ENCODE measurements at regions not wholly inside any gene's neighbourhood (a gene's known extent, or its start where the extent isn't known, plus 50 kb on each side); places are given as distances from the start of the nearest gene placed in this dataset.

DNA sequence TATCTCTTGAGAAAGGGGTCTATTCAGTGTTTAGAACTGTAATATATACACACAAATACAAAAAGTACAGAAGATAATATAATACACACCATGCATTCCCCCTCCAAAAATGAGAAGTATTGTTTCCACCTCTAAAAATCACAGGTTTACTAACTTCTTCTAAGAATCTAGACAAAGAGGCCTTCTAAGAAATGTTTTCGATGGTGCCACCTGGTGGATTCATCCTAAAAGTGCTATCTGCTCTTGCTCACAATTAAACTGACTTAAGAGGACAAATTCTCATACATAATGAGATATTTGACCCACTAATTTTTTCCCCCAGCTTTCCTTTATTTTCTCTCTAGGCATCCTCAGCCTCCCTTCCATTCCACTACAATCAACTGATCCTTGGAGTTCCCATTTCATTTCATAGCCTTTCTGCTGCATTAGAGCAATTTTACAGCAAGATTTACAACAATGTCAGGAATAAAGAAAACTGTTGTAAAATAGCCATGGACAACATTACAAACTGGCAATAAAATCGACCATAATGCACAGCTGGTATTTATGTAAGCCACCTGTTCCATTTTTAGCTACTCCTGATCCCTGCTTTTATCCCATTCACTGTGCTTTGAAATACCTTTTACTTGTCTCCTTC is 124.6 kb downstream of the ARRDC4 start:
- no peaks in the 10 kb centered on the region for H4K20me1 ChIP-seq (replicated peaks; ENCODE audit: control insufficient read depth, insufficient read depth, low read length)
- peak; percentile 75 for FAIRE-seq
- no peaks in the 10 kb centered on the region for H3K79me2 ChIP-seq (ENCODE audit: control insufficient read depth, insufficient read depth, low read length)
- ChIA-PET POLR2A (no interaction called here), CTCF (ENCODE audit: low intra/inter-chr PET ratio) (interaction anchor here (0.6 to 3.3 kb wide), 4 partner anchors 176 to 908 kb away, joined by 3 to 17 read pairs (median 9); no protein-coding TSS in a partner anchor)
- no TSS peak for BruUV-seq (replicated peaks)
- no peak overlapping the region for H3K27ac ChIP-seq (ENCODE audit: extremely low read depth, low read depth, low read length)
- no peak overlapping the region for H3K4me2 ChIP-seq (ENCODE audit: insufficient read depth, low read length)
- no peak overlapping the region for H3K9ac ChIP-seq (ENCODE audit: insufficient read depth in 1 of 2, low read depth in 2 of 2, low read length in 2 of 2)
- H3K36me3 ChIP-seq (ENCODE audit: control insufficient read depth, insufficient read depth, low read length): no peaks in the 10 kb centered on the region
- 0 out of 3 replicates have a peak, but pooled peaks have one; percentile 48 for ATAC-seq
- no peak overlapping the region for H2AFZ ChIP-seq (ENCODE audit: low read depth, low read length)
- 0% methylated on average over 2 of the region's 2 CpGs for WGBS (ENCODE audit: insufficient coverage, low coverage, missing lambda C conversion rate)
- H3K4me3 ChIP-seq: no peak overlapping the region
- no peaks in the 10 kb centered on the region for H3K9me1 ChIP-seq (ENCODE audit: control insufficient read depth, insufficient read depth, low read length)
- intact Hi-C loops (cut with micrococcal nuclease): loop anchor here (1.0 to 10.0 kb wide), 2 partner anchors 90 to 176 kb away; no protein-coding TSS in a partner anchor
- H3K27me3 ChIP-seq (ENCODE audit: control insufficient read depth in 2 of 2, insufficient read depth in 2 of 2, low read length in 2 of 2): no peaks in the 10 kb centered on the region
- peaks cover 2% of the 10 kb centered on the region; the same call in 1 of the 2 replicates for H3K9me3 ChIP-seq (replicated peaks; ENCODE audit: control insufficient read depth, insufficient read depth, low read depth, low read length)
- peak in 2 of 4 experiments; percentile 40 to 72 for DNase-seq (ENCODE audit: extremely low read depth in 1 of 4, low spot score in 3 of 4)
- no peaks in the 10 kb centered on the region; a peak in 1 of 5 replicates for H3K4me1 ChIP-seq (replicated peaks in 1 of 2; ENCODE audit: control insufficient read depth in 2 of 2, insufficient read depth in 2 of 2, low read length in 2 of 2)
- in situ Hi-C loops (cut with MboI): loop anchor here (10.0 kb wide), 1 partner anchor 180 kb away; no protein-coding TSS in a partner anchor
- TF ChIP-seq SRSF9 (IDR thresholded peaks at IDR 0.05; ENCODE audit: borderline replicate concordance, low read depth, low read length): no peak
- no peak for TF ChIP-seq KDM5B (IDR thresholded peaks at IDR 0.05; ENCODE audit: insufficient replicate concordance, low read depth, low read length)
- peak; percentile 74 to 86 for TF ChIP-seq RAD21 (CRISPR knock-in tag; conservative IDR thresholded peaks at IDR 0.05 in 1 of 2, IDR thresholded peaks at IDR 0.05 in 1 of 2)
- no peak for TF ChIP-seq ZNF165 (CRISPR knock-in tag; IDR thresholded peaks at IDR 0.05; ENCODE audit: borderline replicate concordance)
- TF ChIP-seq, protein P1, sequence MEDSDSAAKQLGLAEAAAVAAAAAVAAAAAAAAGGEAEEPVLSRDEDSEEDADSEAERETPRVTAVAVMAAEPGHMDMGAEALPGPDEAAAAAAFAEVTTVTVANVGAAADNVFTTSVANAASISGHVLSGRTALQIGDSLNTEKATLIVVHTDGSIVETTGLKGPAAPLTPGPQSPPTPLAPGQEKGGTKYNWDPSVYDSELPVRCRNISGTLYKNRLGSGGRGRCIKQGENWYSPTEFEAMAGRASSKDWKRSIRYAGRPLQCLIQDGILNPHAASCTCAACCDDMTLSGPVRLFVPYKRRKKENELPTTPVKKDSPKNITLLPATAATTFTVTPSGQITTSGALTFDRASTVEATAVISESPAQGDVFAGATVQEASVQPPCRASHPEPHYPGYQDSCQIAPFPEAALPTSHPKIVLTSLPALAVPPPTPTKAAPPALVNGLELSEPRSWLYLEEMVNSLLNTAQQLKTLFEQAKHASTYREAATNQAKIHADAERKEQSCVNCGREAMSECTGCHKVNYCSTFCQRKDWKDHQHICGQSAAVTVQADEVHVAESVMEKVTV (CRISPR knock-in tag; IDR thresholded peaks at IDR 0.05): peak; percentile 55
- TF ChIP-seq, protein P2, sequence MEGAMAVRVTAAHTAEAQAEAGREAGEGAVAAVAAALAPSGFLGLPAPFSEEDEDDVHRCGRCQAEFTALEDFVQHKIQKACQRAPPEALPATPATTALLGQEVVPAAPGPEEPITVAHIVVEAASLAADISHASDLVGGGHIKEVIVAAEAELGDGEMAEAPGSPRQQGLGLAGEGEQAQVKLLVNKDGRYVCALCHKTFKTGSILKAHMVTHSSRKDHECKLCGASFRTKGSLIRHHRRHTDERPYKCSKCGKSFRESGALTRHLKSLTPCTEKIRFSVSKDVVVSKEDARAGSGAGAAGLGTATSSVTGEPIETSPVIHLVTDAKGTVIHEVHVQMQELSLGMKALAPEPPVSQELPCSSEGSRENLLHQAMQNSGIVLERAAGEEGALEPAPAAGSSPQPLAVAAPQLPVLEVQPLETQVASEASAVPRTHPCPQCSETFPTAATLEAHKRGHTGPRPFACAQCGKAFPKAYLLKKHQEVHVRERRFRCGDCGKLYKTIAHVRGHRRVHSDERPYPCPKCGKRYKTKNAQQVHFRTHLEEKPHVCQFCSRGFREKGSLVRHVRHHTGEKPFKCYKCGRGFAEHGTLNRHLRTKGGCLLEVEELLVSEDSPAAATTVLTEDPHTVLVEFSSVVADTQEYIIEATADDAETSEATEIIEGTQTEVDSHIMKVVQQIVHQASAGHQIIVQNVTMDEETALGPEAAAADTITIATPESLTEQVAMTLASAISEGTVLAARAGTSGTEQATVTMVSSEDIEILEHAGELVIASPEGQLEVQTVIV (CRISPR knock-in tag; IDR thresholded peaks at IDR 0.05; ENCODE audit: borderline replicate concordance): no peak
- TF ChIP-seq, protein P3, sequence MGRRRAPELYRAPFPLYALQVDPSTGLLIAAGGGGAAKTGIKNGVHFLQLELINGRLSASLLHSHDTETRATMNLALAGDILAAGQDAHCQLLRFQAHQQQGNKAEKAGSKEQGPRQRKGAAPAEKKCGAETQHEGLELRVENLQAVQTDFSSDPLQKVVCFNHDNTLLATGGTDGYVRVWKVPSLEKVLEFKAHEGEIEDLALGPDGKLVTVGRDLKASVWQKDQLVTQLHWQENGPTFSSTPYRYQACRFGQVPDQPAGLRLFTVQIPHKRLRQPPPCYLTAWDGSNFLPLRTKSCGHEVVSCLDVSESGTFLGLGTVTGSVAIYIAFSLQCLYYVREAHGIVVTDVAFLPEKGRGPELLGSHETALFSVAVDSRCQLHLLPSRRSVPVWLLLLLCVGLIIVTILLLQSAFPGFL (CRISPR knock-in tag; IDR thresholded peaks at IDR 0.05): no peak
- TF ChIP-seq NFXL1 (CRISPR knock-in tag; IDR thresholded peaks at IDR 0.05): no peak
- TF ChIP-seq, protein P4, sequence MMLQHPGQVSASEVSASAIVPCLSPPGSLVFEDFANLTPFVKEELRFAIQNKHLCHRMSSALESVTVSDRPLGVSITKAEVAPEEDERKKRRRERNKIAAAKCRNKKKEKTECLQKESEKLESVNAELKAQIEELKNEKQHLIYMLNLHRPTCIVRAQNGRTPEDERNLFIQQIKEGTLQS (IDR thresholded peaks at IDR 0.05): no peak
- TF ChIP-seq, protein P4 (CRISPR knock-in tag; conservative IDR thresholded peaks at IDR 0.05): no peak
- TF ChIP-seq FOXA3 (CRISPR knock-in tag; conservative IDR thresholded peaks at IDR 0.05 in 1 of 2, IDR thresholded peaks at IDR 0.05 in 1 of 2): no peak
- no peak for TF ChIP-seq HBP1 (CRISPR knock-in tag; IDR thresholded peaks at IDR 0.05)
